ENCODE measurements at regions not wholly inside any gene's neighbourhood (a gene's known extent, or its start where the extent isn't known, plus 50 kb on each side); places are given as distances from the start of the nearest gene placed in this dataset.

GRCh38 chr18:34322365-34323289 is 97.9 kb upstream of the NOL4 start (continued):
- TF ChIP-seq RUNX3 (IDR thresholded peaks at IDR 0.05; ENCODE audit: low read length), result peak; percentile 98
- TF ChIP-seq IRF5 (IDR thresholded peaks at IDR 0.05; ENCODE audit: borderline replicate concordance), result no peak
- TF ChIP-seq ZNF687 (IDR thresholded peaks at IDR 0.05), result 0 out of 2 replicates have a peak, but pooled peaks have one; percentile 1
- peak; percentile 96 for TF ChIP-seq IRF4 (IDR thresholded peaks at IDR 0.05; ENCODE audit: low read depth, low read length)
- TF ChIP-seq RFX5 (IDR thresholded peaks at IDR 0.05; ENCODE audit: low read depth, low read length), result no peak
- TF ChIP-seq CHD2 (IDR thresholded peaks at IDR 0.05; ENCODE audit: borderline replicate concordance, low read depth, low read length), result no peak
- peak; percentile 95 for TF ChIP-seq DPF2 (IDR thresholded peaks at IDR 0.05)
- TF ChIP-seq BCL3 (IDR thresholded peaks at IDR 0.05; ENCODE audit: borderline replicate concordance, insufficient read depth, low read depth, low read length, poor library complexity, severe bottlenecking), result peak; percentile 84
- TF ChIP-seq USF2 (IDR thresholded peaks at IDR 0.05; ENCODE audit: borderline replicate concordance, low read depth, low read length), result no peak
- peak; percentile 18 for TF ChIP-seq KLF5 (IDR thresholded peaks at IDR 0.05; ENCODE audit: partially characterized antibody)
- TF ChIP-seq PRDM15 (CRISPR knock-in tag; IDR thresholded peaks at IDR 0.05), result no peak
- no peak for TF ChIP-seq ZBTB11 (CRISPR knock-in tag; IDR thresholded peaks at IDR 0.05)
- TF ChIP-seq HDGF (IDR thresholded peaks at IDR 0.05), result no peak

All from GM12878 (cell line).